DND-41 (cell line): ENCODE measurements at regions not wholly inside any gene's neighbourhood (a gene's known extent, or its start where the extent isn't known, plus 50 kb on each side); places are given as distances from the start of the nearest gene placed in this dataset.

ENCODE experiments used
- ATAC-seq: fragments of 200-7000 bp; cut with Tn5 transposase; 3 replicates; pipeline ENCODE4 v1.9.1; 2021; ENCODE audit warnings: low read depth; ENCODE audit not compliant: insufficient read depth
- DNase-seq: peaks from one replicate; pipeline ENCODE4 v3.0.0-alpha.2; 2020
- H2AFZ ChIP-seq: 2 replicates; pipeline ENCODE4 v1.6.0; 2012; ENCODE audit warnings: low read depth, low read length
- H3K27ac ChIP-seq: 2 replicates; pipeline ENCODE4 v1.5.1; 2012; ENCODE audit warnings: low read length, inconsistent platforms
- H3K27me3 ChIP-seq: fragments of 200-600 bp; sonication (generic); 2 replicates; pipeline ENCODE4 v1.6.0; 2012; ENCODE audit warnings: low read length, mild to moderate bottlenecking, inconsistent platforms; ENCODE audit not compliant: insufficient read depth, poor library complexity
- H3K36me3 ChIP-seq: 2 replicates; pipeline ENCODE4 v1.5.1; 2012; ENCODE audit warnings: low read length, inconsistent platforms; ENCODE audit not compliant: insufficient read depth
- H3K4me1 ChIP-seq: 2 replicates; pipeline ENCODE4 v1.5.1; 2012; ENCODE audit warnings: mild to moderate bottlenecking, low read length; ENCODE audit not compliant: insufficient read depth
- H3K4me2 ChIP-seq: 2 replicates; pipeline ENCODE4 v1.6.0; 2012; ENCODE audit warnings: mild to moderate bottlenecking, moderate library complexity, low read length, inconsistent platforms; ENCODE audit not compliant: insufficient read depth
- H3K4me3 ChIP-seq, 2 experiments: fragments of 200-600 bp in 1 of 2; shearing (Covaris generic) in 1 of 2; 2 replicates each; pipeline ENCODE4 v1.5.1; 2012 to 2016; ENCODE audit warnings: inconsistent platforms in 2 of 2, low read length in 2 of 2, mild to moderate bottlenecking in 2 of 2, low read depth in 1 of 2, moderate library complexity in 1 of 2
- H3K79me2 ChIP-seq: 2 replicates; pipeline ENCODE4 v1.6.0; 2012; ENCODE audit warnings: low read length, inconsistent platforms; ENCODE audit not compliant: insufficient read depth
- H3K9ac ChIP-seq: 2 replicates; pipeline ENCODE4 v1.6.0; 2012; ENCODE audit warnings: low read depth, mild to moderate bottlenecking, inconsistent platforms, low read length, moderate library complexity
- H3K9me3 ChIP-seq: 2 replicates; pipeline ENCODE4 v1.5.1; 2012; ENCODE audit warnings: low read length, moderate library complexity, mild to moderate bottlenecking, inconsistent platforms; ENCODE audit not compliant: insufficient read depth, severe bottlenecking
- H4K20me1 ChIP-seq: 2 replicates; pipeline ENCODE4 v1.6.0; 2012; ENCODE audit warnings: low read length; ENCODE audit not compliant: insufficient read depth
- EZH2 ChIP-seq: IDR thresholded peaks from 3 replicates; pipeline ENCODE4 v1.6.1; 2012; ENCODE audit warnings: borderline replicate concordance, low read depth, mild to moderate bottlenecking, moderate library complexity, low read length, inconsistent platforms; ENCODE audit not compliant: severe bottlenecking
- TF ChIP-seq, protein P1 (sequence below): IDR thresholded peaks from 2 replicates; pipeline ENCODE4 v1.5.1; 2012; ENCODE audit warnings: borderline replicate concordance, low read length, moderate library complexity, mild to moderate bottlenecking; ENCODE audit not compliant: poor library complexity, severe bottlenecking; ENCODE audit errors: extremely low read depth

GRCh38 chr13:75174481-75174880 lies 307.5 kb downstream of the TBC1D4 start:
- no peak overlapping the region for H3K4me3 ChIP-seq
- no peaks in the 10 kb centered on the region for H3K27me3 ChIP-seq
- no peak overlapping the region for H3K9ac ChIP-seq
- TF ChIP-seq EZH2: no peak
- TF ChIP-seq, protein P1, sequence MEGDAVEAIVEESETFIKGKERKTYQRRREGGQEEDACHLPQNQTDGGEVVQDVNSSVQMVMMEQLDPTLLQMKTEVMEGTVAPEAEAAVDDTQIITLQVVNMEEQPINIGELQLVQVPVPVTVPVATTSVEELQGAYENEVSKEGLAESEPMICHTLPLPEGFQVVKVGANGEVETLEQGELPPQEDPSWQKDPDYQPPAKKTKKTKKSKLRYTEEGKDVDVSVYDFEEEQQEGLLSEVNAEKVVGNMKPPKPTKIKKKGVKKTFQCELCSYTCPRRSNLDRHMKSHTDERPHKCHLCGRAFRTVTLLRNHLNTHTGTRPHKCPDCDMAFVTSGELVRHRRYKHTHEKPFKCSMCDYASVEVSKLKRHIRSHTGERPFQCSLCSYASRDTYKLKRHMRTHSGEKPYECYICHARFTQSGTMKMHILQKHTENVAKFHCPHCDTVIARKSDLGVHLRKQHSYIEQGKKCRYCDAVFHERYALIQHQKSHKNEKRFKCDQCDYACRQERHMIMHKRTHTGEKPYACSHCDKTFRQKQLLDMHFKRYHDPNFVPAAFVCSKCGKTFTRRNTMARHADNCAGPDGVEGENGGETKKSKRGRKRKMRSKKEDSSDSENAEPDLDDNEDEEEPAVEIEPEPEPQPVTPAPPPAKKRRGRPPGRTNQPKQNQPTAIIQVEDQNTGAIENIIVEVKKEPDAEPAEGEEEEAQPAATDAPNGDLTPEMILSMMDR: no peak
- no peaks in the 10 kb centered on the region for H3K36me3 ChIP-seq
- no peaks in the 10 kb centered on the region for H3K9me3 ChIP-seq
- H3K27ac ChIP-seq: no peak overlapping the region
- DNase-seq (no peak), ATAC-seq (no peak)
- no peaks in the 10 kb centered on the region for H3K4me1 ChIP-seq
- H4K20me1 ChIP-seq: no peaks in the 10 kb centered on the region
- H3K4me2 ChIP-seq: no peak overlapping the region
- H2AFZ ChIP-seq: no peak overlapping the region
- H3K79me2 ChIP-seq: no peaks in the 10 kb centered on the region

DNA sequence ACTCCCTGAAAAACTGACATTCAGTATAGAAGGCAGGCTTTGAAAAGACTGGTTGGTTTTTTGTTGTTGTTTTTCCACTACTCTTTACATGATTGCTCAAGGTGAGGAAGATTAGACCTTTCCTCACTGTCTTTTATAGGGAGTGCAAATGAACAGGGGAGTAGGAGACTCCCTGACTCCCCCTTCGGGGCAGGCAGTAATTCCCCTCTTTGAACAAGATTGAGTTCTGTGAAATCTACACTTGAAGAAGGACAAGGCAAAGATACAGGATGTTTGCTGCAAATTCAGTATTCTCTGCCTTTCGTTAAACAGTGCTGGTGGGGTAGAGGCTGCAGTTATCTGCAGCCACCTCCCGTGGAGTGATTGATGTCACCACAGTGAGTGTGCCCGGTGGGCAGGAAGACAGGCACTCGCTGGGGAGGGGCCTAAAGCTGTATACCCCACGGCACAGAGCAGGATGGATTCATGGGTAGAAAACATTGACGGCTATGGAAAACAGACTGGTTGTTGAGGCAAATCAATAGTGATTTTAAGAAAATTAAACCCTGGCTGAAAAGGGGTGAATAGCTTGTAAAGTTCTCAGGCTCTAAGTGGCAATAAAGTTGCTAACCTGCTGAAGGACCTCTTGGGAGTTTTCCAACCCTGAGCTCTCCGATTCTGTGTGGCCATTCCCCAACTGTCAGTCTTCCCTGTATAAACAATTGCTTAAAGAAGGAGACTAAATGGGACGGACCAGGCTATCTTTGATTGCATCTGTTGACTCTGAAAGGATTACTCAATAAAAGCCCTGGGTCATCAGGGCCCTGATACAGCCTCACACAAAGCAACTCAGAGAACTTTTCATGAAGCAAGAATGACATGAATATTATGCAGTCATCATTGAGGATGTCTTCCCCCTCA lies 308.3 kb downstream of the TBC1D4 start:
- DNase-seq: peak; percentile 8
- H3K4me2 ChIP-seq: no peak overlapping the region

GRCh38 chr13:75170311-75170710 lies 311.7 kb downstream of the TBC1D4 start:
- no peak for ATAC-seq
- no peak overlapping the region for H3K9ac ChIP-seq
- no peaks in the 10 kb centered on the region for H4K20me1 ChIP-seq
- H2AFZ ChIP-seq: no peak overlapping the region
- H3K4me3 ChIP-seq: no peak overlapping the region
- TF ChIP-seq, protein P1: no peak
- TF ChIP-seq EZH2: no peak
- H3K4me2 ChIP-seq: no peak overlapping the region
- DNase-seq: no peak
- H3K4me1 ChIP-seq: no peaks in the 10 kb centered on the region
- no peaks in the 10 kb centered on the region for H3K79me2 ChIP-seq
- no peaks in the 10 kb centered on the region for H3K9me3 ChIP-seq
- no peak overlapping the region for H3K27ac ChIP-seq
- no peaks in the 10 kb centered on the region for H3K27me3 ChIP-seq
- no peaks in the 10 kb centered on the region for H3K36me3 ChIP-seq

More for the DNA sequence above, 308.3 kb downstream of the TBC1D4 start:
- Histone ChIP-seq H3K9ac (no peak overlapping the region), H4K20me1 (no peaks in the 10 kb centered on the region), H3K4me3 (no peak overlapping the region), H3K27me3 (no peaks in the 10 kb centered on the region), H3K27ac (no peak overlapping the region), H2AFZ (no peak overlapping the region), H3K9me3 (no peaks in the 10 kb centered on the region), H3K4me1 (no peaks in the 10 kb centered on the region), H3K79me2 (no peaks in the 10 kb centered on the region), H3K36me3 (no peaks in the 10 kb centered on the region)
- TF ChIP-seq EZH2: no peak
- TF ChIP-seq, protein P1: no peak
- peak; percentile 62 for ATAC-seq
